SK-N-SH (cell line): ENCODE measurements at regions not wholly inside any gene's neighbourhood (a gene's known extent, or its start where the extent isn't known, plus 50 kb on each side); places are given as distances from the start of the nearest gene placed in this dataset.
"Not testable (repeated sequence)": the region's sequence is repeated elsewhere in the genome, so short reads cannot be mapped to it uniquely, and the experiment has no call there.

Source experiments
- CTCF ChIA-PET: fragments of 300-600, 350-600 bp; formaldehyde crosslinking; extraction: SDS; loops from one replicate; lab custom pipeline; 2021; lab: Yijun Ruan, JAX
- POLR2A ChIA-PET: fragments of 350-600 bp; sonication (Branson Sonifier 250); formaldehyde crosslinking; extraction: SDS; loops from one replicate; lab custom pipeline; 2020; ENCODE audit warnings: antibody characterized with exemption, inconsistent platforms; lab: Yijun Ruan, JAX
- DNase-seq: peaks from one replicate; pipeline ENCODE4 v3.0.0; 2012
- H2AFZ ChIP-seq: fragments of 200-600 bp; sonication (generic); 2 replicates; pipeline ENCODE4 v1.8.1; 2016; ENCODE audit warnings: antibody characterized with exemption, mild to moderate bottlenecking, low read depth
- H3F3A ChIP-seq: fragments of 200-600 bp; sonication (generic); replicated peaks from 2 replicates; pipeline ENCODE3; 2016; ENCODE audit warnings: antibody characterized with exemption, mild to moderate bottlenecking; ENCODE audit not compliant: insufficient read depth
- H3K27ac ChIP-seq, 2 experiments: fragments of 200-500 bp in 1 of 2; fragments of 200-600 bp in 1 of 2; sonication (Bioruptor generic) in 1 of 2; sonication (generic), shearing (Covaris generic) in 1 of 2; 2 replicates each; pipeline versions ENCODE4 v1.5.1 to v1.6.1; 2014 to 2016; ENCODE audit warnings: low read depth in 2 of 2, inconsistent platforms in 1 of 2, low read length in 1 of 2, mild to moderate bottlenecking in 1 of 2, mixed read lengths in 1 of 2
- H3K27me3 ChIP-seq: fragments of 200-600 bp; sonication (generic), shearing (Covaris generic); 2 replicates; pipeline ENCODE4 v1.6.1; 2016; ENCODE audit warnings: mixed run types; ENCODE audit not compliant: insufficient read depth
- H3K36me3 ChIP-seq, 2 experiments: fragments of 200-500 bp in 1 of 2; fragments of 200-600 bp in 1 of 2; sonication (Bioruptor generic) in 1 of 2; sonication (generic) in 1 of 2; replicated peaks in 1 of 2; 2 replicates each; pipeline versions ENCODE3 to v1.5.1; 2014 to 2016; ENCODE audit warnings: low read length in 1 of 2, mild to moderate bottlenecking in 1 of 2; ENCODE audit not compliant: insufficient read depth in 2 of 2, control insufficient read depth in 1 of 2
- H3K4me1 ChIP-seq, 2 experiments: fragments of 200-500 bp in 1 of 2; fragments of 200-600 bp in 1 of 2; sonication (Bioruptor generic) in 1 of 2; sonication (generic), shearing (Covaris generic) in 1 of 2; 2 replicates each; pipeline versions ENCODE4 v1.5.1 to v1.6.1; 2014 to 2016; ENCODE audit warnings: low read depth in 1 of 2, low read length in 1 of 2, mixed run types in 1 of 2; ENCODE audit not compliant: insufficient read depth in 2 of 2, control insufficient read depth in 1 of 2
- H3K4me2 ChIP-seq: fragments of 200-600 bp; sonication (generic), shearing (Covaris generic); 2 replicates; pipeline ENCODE4 v1.6.1; 2017; ENCODE audit warnings: mixed run types
- H3K4me3 ChIP-seq, 2 experiments: fragments of 200-500 bp in 1 of 2; fragments of 200-600 bp in 1 of 2; sonication (Bioruptor generic) in 1 of 2; sonication (generic), shearing (Covaris generic) in 1 of 2; 2 replicates each; pipeline versions ENCODE4 v1.5.1 to v1.8.1; 2014 to 2016; ENCODE audit warnings: low read depth in 2 of 2, inconsistent platforms in 1 of 2, low read length in 1 of 2, mild to moderate bottlenecking in 1 of 2, mixed read lengths in 1 of 2, moderate library complexity in 1 of 2
- H3K79me2 ChIP-seq: fragments of 200-600 bp; sonication (generic); 2 replicates; pipeline ENCODE4 v1.8.1; 2017; ENCODE audit warnings: mild to moderate bottlenecking; ENCODE audit not compliant: insufficient read depth
- H3K9ac ChIP-seq: fragments of 200-600 bp; sonication (generic); 2 replicates; pipeline ENCODE4 v1.6.1; 2017; ENCODE audit warnings: mixed run types
- H3K9me2 ChIP-seq: fragments of 200-600 bp; sonication (generic); 2 replicates; pipeline ENCODE4 v1.6.1; 2017; ENCODE audit warnings: mixed run types
- H3K9me3 ChIP-seq: fragments of 200-600 bp; sonication (generic); 2 replicates; pipeline ENCODE4 v1.6.1; 2017; ENCODE audit warnings: mixed run types, mild to moderate bottlenecking, moderate library complexity
- H4K20me1 ChIP-seq: fragments of 200-600 bp; sonication (generic); 2 replicates; pipeline ENCODE4 v1.6.1; 2017; ENCODE audit warnings: mild to moderate bottlenecking, mixed run types; ENCODE audit not compliant: insufficient read depth
- ELF1 ChIP-seq: IDR thresholded peaks from 2 replicates; pipeline ENCODE4 v1.4.0; 2012
- EP300 ChIP-seq, 2 experiments: IDR thresholded peaks; 2 replicates each; pipeline versions ENCODE4 v1.4.0 to v1.6.1; 2012; ENCODE audit warnings: borderline replicate concordance in 1 of 2, low read depth in 1 of 2, low read length in 1 of 2
- FOXM1 ChIP-seq: IDR thresholded peaks from 2 replicates; pipeline ENCODE4 v1.4.0; 2012; ENCODE audit warnings: low read depth, mild to moderate bottlenecking
- JUND ChIP-seq: IDR thresholded peaks from 2 replicates; pipeline ENCODE4 v1.4.0; 2012
- MEF2A ChIP-seq: IDR thresholded peaks from 2 replicates; pipeline ENCODE4 v1.4.0; 2012; ENCODE audit warnings: low read depth, borderline replicate concordance
- POLR2AphosphoS5 ChIP-seq: IDR thresholded peaks from 2 replicates; pipeline ENCODE4 v1.6.1; 2012; ENCODE audit warnings: low read depth, low read length
- RAD21 ChIP-seq: IDR thresholded peaks from 2 replicates; pipeline ENCODE4 v1.6.1; 2012; ENCODE audit warnings: mild to moderate bottlenecking, low read length
- RCOR1 ChIP-seq: fragments of 150-350 bp; IDR thresholded peaks from 2 replicates; pipeline ENCODE4 v1.6.1; 2017; ENCODE audit warnings: antibody characterized with exemption, low read length
- SMC3 ChIP-seq: IDR thresholded peaks from 2 replicates; pipeline ENCODE4 v1.6.1; 2012; ENCODE audit warnings: low read depth, low read length, improper control_type of control experiment
- USF1 ChIP-seq: IDR thresholded peaks from 2 replicates; pipeline ENCODE4 v1.4.0; 2012; ENCODE audit warnings: low read depth, borderline replicate concordance
- YY1 ChIP-seq: IDR thresholded peaks from 2 replicates; pipeline ENCODE4 v1.4.0; 2012; ENCODE audit warnings: low read depth, mild to moderate bottlenecking
- WGBS: methylation state at CpG from one replicate; pipeline ENCODE4 v1.1.6; 2017; ENCODE audit warnings: low lambda C conversion rate; 5-methylcytosine and 5-hydroxymethylcytosine counted together

- no peak overlapping the region for H3K4me2 ChIP-seq
- H2AFZ ChIP-seq: no peak overlapping the region
- H3K27ac ChIP-seq: no peak overlapping the region
- no peaks in the 10 kb centered on the region for H3K9me3 ChIP-seq
- ChIA-PET CTCF (no interaction called here), POLR2A (no interaction called here)
- H3K9ac ChIP-seq: no peak overlapping the region
- peak overlapping the region in 1 of 2 experiments; percentile 10; a peak in 1 of 4 replicates for H3K4me3 ChIP-seq
- H3K36me3 ChIP-seq: no peaks in the 10 kb centered on the region
- no peaks in the 10 kb centered on the region for H4K20me1 ChIP-seq
- WGBS: 46% methylated on average over 9 of the region's 11 CpGs
- no peaks in the 10 kb centered on the region; the same call in 1 of the 2 replicates for H3K9me2 ChIP-seq
- no peak for TF ChIP-seq SMC3
- TF ChIP-seq RCOR1: no peak
- no peak for TF ChIP-seq USF1
- no peak for TF ChIP-seq EP300 (IDR thresholded peaks at IDR 0.05; ENCODE audit: borderline replicate concordance in 1 of 2, low read depth in 1 of 2, low read length in 1 of 2)
- no peak for TF ChIP-seq JUND
- TF ChIP-seq ELF1: no peak
- TF ChIP-seq YY1: no peak
- TF ChIP-seq MEF2A: no peak
- TF ChIP-seq, all 33 proteins: peak for 0
- Histone ChIP-seq H3F3A (no peaks in the 10 kb centered on the region), H3K79me2 (no peaks in the 10 kb centered on the region), H3K27me3 (no peaks in the 10 kb centered on the region), H3K4me1 (no peaks in the 10 kb centered on the region; a peak in 1 of 4 replicates)
- no peak for DNase-seq
Measured at GRCh38 chr9:31908891-31909480, 475.5 kb upstream of the ACO1 start.

GRCh38 chr9:31912636-31913035 is 471.8 kb upstream of the ACO1 start:
- ChIA-PET POLR2A (no interaction called here), CTCF (no interaction called here)
- Histone ChIP-seq H3K9ac (no peak overlapping the region), H4K20me1 (no peaks in the 10 kb centered on the region), H3K36me3 (no peaks in the 10 kb centered on the region), H2AFZ (no peak overlapping the region), H3K79me2 (no peaks in the 10 kb centered on the region), H3K9me2 (no peaks in the 10 kb centered on the region), H3K4me2 (no peak overlapping the region), H3K4me3 (no peak overlapping the region)
- DNase-seq: no peak
- no peak for TF ChIP-seq FOXM1
- TF ChIP-seq, all 33 proteins: peak for 0
- Histone ChIP-seq H3K9me3 (no peaks in the 10 kb centered on the region), H3F3A (no peaks in the 10 kb centered on the region), H3K27me3 (no peaks in the 10 kb centered on the region), H3K27ac (no peak overlapping the region), H3K4me1 (no peaks in the 10 kb centered on the region; a peak in 1 of 4 replicates)

GRCh38 chr9:31916591-31917241 is 467.7 kb upstream of the ACO1 start:
- POLR2A ChIA-PET: no interaction called here
- no peak for DNase-seq
- no peaks in the 10 kb centered on the region for H3K36me3 ChIP-seq
- H3K27me3 ChIP-seq: no peaks in the 10 kb centered on the region
- H3F3A ChIP-seq: no peaks in the 10 kb centered on the region
- H3K4me3 ChIP-seq: no peak overlapping the region
- no peak overlapping the region for H3K27ac ChIP-seq
- H3K9me3 ChIP-seq: 0 out of 2 replicates have a peak, but pooled peaks cover 4% of the 10 kb centered on the region
- H3K79me2 ChIP-seq: no peaks in the 10 kb centered on the region
- no peak overlapping the region for H3K9ac ChIP-seq
- H3K9me2 ChIP-seq: no peaks in the 10 kb centered on the region
- no peak overlapping the region for H3K4me2 ChIP-seq
- TF ChIP-seq POLR2AphosphoS5: no peak
- TF ChIP-seq RAD21: peak; percentile 42
- TF ChIP-seq, all 33 proteins: peak for 1
- H2AFZ ChIP-seq: no peak overlapping the region
- CTCF ChIA-PET: interaction anchor here (0.9 to 1.5 kb wide), 2 partner anchors 9 to 335 kb away, joined by 3 read pairs; no protein-coding TSS in a partner anchor
- H3K4me1 ChIP-seq: no peaks in the 10 kb centered on the region; a peak in 1 of 4 replicates
- WGBS: 11% methylated on average over 2 of the region's 2 CpGs
- no peaks in the 10 kb centered on the region for H4K20me1 ChIP-seq

- H3F3A ChIP-seq, POLR2A ChIA-PET, H3K79me2 ChIP-seq, H3K27me3 ChIP-seq, H3K9ac ChIP-seq, H2AFZ ChIP-seq, H3K4me2 ChIP-seq, DNase-seq, H3K4me3 ChIP-seq, H3K4me1 ChIP-seq, H3K27ac ChIP-seq, H3K9me3 ChIP-seq, H3K36me3 ChIP-seq, H4K20me1 ChIP-seq, CTCF ChIA-PET, H3K9me2 ChIP-seq: not testable (repeated sequence)
- 63% methylated on average over 2 of the region's 13 CpGs for WGBS
Measured at GRCh38 chr9:31937737-31938136, 446.7 kb upstream of the ACO1 start.
